HUDEP-2 (cell line): ENCODE measurements at regions not wholly inside any gene's neighbourhood (a gene's known extent, or its start where the extent isn't known, plus 50 kb on each side); places are given as distances from the start of the nearest gene placed in this dataset.
"Not testable (repeated sequence)": the region's sequence is repeated elsewhere in the genome, so short reads cannot be mapped to it uniquely, and the experiment has no call there.

Source experiments
- DNase-seq, 76 experiments: peaks; one replicate each; lab custom pipeline; 2025; ENCODE audit not compliant: unreplicated experiment in 76 of 76; lab: John Stamatoyannopoulos, UW

DNA sequence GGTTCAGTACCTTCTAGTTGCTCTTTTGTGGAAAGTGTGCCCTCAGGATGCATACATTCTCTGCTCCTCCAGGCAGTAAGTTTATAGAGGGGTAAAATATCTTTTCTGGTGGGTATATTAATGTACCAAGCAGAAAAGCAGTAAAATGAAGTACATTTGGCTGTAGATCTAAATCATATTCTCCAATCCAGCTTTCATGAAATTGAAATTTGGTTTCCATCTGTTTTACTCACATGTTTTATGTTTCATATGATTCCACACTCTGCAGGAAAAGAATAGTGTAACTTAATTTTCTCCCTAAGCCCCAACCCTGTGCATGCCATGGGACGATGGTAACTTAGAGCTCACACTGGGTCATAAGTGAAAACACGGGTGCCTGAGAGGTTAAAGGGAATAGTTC, 172.3 kb downstream of the AKAIN1 start:
- DNase-seq: no peak

DNA sequence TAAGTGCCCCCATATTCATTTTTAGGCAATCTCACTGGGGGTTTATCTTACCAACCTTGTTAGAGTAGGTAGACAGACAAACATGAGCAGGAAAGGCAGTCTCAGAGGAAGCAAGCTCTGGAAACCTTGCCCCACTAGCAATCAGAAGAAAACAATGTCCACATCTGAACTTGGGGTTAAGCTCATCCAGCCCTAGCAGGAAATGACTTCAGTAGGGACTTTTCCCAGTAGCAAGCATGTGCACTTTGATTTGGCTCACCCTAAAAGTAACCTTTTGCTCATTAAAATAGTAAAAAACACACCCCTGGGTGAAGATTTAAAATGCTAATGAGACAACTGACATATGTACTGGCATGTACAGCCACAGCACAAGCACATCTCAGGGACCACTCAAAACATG, 175.5 kb downstream of the AKAIN1 start:
- no peak for DNase-seq

DNA sequence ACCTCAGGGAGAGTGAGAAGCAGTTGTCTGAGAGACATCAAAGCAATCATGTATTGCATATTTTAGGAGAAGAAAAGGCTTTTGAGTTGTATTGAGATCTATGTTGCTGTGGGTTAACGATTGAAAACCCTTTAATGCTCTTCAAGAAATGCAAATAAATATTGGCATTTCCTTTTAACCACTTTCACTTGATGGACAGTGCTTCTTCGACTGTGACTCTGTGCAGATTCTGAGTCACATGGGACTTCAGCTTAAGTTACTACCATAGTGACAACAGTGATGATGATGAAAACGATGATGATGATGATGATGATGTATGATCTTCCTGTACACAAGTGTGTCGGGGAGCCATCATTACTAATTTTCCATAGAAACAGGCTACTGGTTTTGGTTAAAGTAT, 181.8 kb downstream of the AKAIN1 start:
- DNase-seq: no peak

DNA sequence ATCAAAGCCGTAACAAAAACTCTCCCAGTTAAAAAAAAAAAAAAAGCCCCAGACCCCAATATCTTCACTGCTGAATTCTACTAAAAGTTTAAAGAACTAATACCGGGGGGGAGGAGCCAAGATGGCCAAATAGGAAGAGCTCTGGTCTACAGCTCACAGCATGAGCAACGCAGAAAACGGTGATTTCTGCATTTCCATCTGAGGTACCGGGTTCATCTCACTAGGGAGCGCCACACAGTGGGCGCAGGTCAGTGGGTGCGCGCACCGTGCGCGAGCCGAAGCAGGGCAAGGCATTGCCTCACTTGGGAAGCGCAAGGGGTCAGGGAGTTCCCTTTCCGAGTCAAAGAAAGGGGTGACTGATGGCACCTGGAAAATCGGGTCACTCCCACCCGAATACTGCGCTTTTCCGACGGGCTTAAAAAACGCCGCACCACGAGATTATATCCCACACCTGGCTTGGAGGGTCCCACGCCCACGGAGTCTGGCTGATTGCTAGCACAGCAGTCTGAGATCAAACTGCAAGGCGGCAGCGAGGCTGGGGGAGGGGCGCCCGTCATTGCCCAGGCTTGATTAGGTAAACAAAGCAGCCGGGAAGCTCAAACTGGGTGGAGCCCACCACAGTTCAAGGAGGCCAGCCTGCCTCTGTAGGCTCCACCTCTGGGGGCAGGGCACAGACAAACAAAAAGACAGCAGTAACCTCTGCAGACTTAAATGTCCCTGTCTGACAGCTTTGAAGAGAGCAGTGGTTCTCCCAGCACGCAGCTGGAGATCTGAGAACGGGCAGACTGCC, 192.8 kb downstream of the AKAIN1 start:
- not testable (repeated sequence) for DNase-seq

DNA sequence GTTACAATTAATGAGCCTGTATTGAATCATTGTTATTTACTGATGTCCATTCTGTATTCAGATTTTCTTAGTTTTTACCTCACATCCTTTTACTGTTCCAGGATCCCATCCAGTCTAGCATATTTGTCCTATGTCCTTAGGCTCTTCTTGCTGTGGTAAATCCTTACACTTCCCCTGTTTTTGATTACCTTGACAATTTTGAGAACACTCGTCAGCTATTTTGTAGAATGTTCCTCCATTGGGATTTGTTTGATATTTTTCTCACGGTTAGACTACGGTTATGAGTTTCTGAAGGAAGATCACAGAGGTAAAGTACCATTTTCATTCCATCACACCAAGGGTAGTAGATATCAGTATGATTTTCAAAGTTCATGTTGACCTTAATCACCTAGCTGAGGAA, 202.3 kb downstream of the AKAIN1 start:
- DNase-seq: no peak

DNA sequence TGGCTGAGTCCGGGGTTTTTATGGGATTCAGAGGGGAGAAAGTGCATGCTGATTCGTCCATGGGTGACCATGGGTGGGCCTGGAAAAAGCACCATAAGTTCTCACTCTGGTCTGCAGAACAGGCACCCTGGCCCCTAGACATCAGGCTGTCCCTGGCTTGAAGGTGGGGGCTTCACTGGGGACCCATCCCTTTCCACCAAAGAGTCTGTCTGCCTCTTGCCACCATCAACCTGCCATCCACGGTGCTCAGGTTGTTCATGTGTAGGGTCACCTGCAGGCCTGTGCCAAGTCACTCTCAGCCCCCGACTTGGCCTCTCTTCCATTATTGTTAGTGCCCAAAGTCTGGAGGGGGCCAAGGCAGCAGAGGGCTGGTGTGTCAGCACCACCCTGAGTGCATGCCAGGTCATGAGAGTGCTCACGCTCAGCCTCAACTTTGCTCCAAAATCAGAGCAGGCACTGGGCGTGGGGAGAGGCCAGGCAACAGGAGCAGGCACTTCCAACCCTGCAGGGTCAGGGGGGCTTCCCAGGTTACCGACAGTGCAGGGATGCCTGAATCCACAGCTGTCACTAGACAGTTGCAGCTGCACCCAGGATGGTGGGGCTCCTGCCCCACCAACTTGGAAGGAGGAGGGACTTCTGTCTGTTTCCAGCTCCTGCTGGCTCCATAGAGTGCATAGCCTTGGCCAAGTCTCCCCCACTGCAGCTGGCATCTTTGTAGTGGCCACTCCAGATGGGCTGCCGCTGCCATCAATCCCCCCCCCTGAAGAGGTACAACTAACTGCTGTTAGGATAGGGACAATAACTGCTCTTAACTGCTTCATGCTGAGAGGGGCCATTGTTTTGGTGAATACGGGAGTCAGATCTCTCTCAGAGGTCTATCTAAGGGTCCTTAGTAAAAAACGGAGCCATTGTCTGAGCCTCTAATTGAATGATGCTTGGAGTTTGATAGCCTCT, 209.3 kb downstream of the AKAIN1 start:
- no peak for DNase-seq

DNA sequence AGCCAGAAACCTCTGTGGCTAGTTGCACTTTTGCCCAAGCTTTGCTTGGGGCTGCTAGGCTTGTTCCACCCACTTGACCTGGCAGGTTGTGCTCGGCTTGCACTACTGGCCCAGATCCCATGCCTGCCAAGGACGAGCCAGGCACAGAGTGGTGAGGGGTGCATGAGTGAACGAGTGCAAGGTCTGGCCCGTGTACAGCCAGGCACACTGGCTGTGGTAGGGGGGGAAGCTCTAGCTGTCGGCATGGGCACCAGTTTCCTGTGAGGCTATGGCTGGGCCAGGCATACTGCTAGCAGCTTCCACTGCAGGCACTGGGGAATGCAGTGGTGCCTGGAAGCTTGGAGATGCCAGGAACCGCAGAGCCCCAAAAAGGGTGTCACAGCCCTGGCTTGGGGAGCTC, 210.4 kb downstream of the AKAIN1 start:
- DNase-seq: no peak

DNA sequence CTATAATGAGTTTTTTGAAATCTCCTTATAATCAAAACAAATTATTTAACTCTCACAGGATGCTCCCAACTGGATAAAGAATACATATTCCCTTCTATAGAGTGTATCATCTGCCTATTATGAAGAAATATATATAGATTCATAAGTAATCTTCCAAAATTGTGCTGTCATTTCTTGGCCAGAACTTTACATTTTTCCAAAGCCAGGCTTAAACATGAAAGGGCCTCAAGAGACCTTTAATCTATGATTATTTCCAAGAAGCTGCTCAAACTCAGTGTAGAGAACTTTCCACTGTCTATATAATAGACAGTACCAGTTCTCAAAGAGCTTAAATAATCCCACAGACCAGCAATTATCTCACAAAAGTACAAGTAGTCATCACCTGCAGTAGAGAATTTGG, 211.0 kb downstream of the AKAIN1 start:
- no peak for DNase-seq

DNA sequence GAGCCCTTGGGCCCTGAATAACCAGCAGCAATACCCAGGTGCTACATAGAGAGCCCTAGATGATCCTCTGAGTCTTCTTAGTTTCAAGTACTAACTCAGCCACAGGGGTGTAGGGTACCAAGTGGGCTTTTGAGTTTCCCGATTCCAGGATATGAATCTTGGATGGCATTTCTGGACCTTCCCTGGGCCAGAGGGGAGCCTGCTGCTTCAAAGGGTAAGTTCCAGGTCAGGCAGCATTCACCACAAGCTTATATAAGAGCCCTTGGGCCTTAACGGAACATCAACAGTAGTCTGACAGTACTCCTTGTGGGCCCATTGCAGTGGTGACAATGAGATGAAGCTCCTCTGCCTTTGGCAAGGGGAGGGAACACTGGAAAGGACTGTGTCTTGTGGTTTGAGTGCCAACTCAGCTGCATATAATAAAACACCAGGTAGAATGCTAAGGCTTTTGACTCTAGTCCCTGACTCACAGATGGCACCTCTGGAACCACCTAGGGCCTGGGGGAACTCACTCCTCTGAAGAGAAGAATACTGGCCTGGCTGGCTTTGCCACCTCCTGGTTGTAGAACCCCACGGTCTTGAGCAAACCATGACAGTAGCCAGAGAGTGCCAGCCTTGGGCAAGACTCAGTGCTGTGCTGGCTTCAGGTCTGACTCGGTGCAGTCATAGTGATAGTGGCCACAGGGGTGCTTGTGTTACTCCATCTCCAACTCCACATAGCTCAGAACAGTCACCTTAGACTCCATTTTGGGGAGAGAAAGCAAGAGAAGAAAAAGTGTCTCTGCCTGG, 235.7 kb downstream of the AKAIN1 start:
- DNase-seq: no peak

DNA sequence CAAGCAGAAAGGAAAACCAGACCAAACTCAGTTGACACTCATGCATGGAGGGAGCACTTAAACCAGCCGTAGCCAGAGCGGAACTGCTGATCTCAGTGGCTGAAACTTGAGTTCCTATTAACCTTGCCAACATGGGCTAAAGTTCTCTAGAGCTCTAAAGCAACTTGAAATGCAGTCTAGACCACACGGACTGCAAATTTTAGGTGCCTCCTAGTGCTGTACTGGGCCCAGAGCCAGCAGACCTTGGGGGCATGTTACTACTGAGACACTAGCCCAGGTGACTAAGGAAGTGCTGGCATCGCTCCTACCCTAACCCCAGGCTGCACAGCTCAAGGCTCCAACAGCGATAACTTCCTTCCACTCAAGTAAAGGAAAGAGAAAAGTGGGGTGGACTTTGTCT, 236.5 kb downstream of the AKAIN1 start:
- DNase-seq: no peak

DNA sequence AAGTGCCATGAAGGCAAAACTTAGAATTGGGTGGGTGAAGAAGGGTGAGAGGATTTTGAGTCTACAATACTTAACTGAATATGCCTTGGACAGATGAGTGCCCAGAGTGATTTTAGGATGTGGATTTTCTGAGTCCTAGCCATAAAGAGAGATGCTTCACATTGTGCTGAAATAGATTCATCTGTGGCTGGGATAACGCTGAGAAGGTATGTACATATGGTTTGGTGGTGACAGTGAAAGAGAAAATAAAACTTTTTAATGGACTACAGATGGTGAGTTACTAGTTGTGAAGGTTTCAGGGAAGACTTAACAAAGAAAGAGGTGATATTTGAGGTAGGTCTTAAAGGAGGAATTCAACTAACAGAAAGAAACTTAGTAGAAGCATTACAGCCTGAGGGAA, 265.8 kb downstream of the AKAIN1 start:
- no peak for DNase-seq

DNA sequence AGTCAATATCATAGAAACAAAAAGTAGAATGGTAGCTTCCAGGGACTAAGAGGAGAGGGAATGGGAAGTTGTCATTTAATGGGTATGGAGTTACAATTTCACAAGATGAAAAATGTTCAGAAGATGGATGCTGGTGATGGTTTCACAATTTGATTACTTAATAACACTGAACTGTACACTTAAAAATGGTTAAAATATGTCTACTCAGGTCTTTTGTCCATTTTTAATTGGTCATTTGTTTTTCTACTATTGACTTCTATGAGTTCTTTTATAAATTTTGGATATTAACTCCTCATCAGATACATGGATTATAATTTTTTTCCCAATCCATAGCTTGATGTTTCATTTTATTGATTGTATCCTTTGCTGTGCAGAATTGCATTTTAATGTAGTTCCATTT, 275.5 kb downstream of the AKAIN1 start:
- no peak for DNase-seq

DNA sequence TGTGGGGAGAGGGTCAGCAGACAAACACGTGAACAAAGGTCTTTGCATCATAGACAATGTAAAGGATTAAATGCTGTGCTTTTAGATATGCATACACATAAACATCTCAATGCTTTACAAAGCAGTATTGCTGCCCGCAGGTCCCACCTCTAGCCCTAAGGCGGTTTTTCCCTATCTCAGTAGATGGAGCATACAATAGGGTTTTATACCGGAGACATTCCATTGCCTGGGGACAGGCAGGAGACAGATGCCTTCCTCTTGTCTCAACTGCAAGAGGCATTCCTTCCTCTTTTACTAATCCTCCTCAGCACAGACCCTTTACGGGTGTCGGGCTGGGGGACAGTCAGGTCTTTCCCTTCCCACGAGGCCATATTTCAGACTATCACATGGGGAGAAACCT, 279.5 kb downstream of the AKAIN1 start:
- DNase-seq: not testable (repeated sequence)

DNA sequence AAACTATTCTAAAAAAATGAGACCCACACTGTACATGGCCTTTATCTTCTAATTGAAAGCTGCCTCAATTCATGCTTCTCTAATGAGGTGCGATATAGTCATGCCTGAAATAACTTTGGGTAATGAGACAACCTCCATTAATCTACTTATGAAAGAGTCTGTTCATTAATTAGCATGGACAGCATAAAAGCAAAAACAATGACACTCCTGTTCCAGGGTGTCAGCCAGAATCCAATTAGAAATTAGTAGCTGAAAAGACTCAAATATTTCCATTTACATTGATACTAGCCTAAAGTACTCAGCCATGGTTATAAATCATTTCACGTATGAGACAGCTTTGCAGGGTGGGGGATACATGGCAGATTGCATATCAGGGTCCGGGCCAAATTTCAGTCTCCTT, 288.7 kb downstream of the AKAIN1 start:
- DNase-seq: no peak

DNA sequence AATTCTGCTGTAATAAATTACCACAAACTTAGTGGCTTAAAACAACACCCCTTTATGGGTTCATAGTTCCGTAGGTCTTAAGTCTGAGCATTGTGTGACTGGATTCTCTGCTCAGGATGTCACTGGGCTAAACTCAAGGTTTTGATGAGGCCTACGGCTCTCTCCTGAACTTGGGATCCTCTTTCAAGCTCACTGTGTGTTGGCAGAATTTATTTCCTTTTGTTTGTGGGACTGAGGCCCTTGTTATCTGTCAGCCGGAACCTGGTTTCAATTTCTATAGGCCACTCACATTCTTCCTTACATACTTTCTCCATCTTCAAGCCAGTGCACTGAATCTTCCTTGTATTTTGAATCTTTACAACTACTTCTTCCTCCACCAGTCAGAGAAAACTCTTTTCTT, 290.2 kb downstream of the AKAIN1 start:
- no peak for DNase-seq

DNA sequence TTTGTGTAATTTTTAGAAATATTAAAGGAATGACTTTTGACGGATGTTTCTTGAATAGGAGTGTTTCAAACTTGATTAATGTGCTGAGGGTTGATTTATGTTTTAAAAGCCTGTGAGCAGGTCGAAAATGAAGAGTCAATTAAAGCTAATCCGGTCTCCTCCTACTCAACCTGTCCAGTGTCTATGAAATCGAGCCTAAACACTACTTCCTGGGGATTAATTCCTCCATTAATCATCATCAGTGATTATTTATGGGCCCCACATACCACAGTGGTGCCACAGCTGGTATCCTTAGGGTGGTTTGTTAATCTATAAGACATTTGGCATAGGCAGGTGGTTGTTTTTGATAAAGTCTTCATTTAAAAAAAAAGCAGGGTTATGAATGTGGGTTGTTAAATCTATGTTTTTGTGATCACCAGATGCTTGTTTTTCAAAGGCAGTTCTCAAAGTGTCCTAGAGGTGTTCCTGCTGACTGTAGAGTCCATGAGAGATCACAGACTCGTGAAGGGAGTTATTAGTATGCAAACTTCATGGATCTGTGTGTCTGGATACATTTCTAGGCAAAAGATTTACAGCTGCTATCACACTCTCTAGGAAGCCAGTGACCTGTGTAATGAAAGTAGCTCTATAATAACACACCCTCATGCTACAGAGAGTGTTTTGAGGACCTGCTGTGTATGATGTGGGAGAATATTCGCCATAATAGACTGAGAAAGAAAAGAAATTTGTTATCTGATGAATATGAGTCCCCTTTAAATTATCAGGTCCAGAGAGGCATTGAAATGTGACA, 308.6 kb downstream of the AKAIN1 start:
- DNase-seq: no peak

DNA sequence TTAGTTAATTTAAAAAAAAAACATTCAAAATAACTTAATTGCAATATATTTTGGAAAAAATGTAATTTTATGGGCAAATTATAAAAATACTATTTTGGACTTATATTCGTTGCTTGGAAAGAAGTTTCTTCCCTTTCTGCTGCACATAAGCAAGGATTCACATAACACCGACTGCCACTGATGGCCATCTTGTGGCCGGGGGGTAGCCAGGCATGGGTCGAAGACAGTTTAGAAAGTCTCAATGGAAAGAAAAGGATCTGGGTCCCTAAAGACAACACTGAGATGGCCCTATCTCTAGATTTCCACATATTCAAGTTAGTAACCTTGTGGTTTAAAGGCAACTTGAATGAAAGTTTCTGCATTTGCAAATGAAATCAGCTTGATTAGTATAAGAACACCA, 318.6 kb downstream of the AKAIN1 start:
- no peak for DNase-seq

DNA sequence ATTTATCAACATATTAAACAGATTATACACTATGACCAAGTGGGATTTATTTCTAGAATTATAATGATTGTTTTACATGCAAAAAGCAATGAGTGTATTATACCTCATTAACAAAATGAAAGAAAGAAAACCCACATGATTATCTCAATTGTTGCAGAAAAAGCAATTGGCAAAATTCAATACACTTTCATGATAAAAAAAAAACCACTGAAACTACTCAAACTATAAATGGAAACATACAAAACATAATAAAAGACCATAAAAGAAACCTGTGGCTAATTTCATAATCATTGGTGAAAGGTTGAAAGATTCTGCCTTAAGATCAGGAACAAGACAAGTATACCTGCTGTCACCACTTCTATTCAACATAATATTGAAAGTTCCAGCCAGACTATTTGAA, 325.9 kb downstream of the AKAIN1 start:
- no peak for DNase-seq

DNA sequence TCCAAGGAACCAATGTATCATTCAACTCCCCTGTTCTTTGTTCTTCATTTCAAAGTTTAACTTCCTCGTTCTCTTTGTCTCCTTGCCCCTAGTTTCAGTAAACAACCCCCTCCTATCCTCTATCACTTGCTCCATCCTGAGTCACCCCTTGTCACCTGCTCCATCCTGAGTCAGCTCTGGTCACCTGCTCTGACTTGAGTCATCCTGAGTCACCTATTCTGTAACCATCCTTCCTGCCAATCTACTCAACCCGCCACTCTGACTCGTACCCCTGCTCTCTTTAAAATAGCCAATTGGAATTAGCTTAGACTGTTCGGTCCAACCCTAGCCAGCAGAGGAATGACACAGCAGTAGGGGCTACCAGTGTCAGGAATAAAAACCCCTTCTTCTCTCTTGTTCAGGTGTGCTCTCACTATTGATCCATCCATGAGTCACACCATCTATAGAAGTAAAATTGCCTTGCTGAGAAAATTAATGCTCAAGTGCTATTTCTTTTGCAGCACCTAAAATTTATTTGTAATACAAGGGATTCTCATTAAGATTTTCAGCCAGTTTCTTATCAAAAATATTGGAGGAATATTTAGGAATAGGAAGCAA, 326.8 kb downstream of the AKAIN1 start:
- DNase-seq: no peak

DNA sequence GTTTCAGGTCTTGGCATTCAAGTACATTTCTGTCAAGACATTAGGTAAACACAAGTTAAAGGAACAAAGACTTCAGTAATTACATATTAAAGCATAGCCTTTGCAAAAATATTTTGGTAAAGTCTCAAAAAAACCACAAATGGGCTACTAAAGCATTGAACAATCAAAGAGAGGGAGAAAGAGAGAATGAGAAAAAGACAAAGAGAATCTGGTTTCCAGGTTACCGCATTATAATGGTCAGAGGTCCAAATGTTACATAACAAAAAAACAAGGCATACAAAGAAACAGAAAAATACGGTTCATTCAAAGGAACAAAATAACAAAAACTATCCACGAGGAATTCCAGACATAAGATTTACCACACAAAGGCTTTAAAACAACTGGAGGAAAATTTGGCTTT, 327.9 kb downstream of the AKAIN1 start:
- DNase-seq: no peak
